Stomach (tissue), 4 donors: ENCODE measurements at regions not wholly inside any gene's neighbourhood (a gene's known extent, or its start where the extent isn't known, plus 50 kb on each side); places are given as distances from the start of the nearest gene placed in this dataset.

Experiments
- POLR2A ChIP-seq, 4 donors: fragments of 450-650 bp; IDR thresholded peaks; one replicate each; pipeline ENCODE4 v1.6.1; 2016; ENCODE audit warnings: antibody characterized with exemption in 4 of 4, control low read depth in 2 of 4, mild to moderate bottlenecking in 1 of 4, moderate library complexity in 1 of 4
- POLR2AphosphoS5 ChIP-seq, 3 donors: sonication (generic); formaldehyde crosslinking; IDR thresholded peaks; one replicate each; pipeline ENCODE4 v1.6.1; 2016; ENCODE audit warnings: antibody characterized with exemption in 3 of 3

GRCh38 chr14:87286826-87287225 is 706.2 kb downstream of the GALC start:
- TF ChIP-seq POLR2A (IDR thresholded peaks at IDR 0.05) (no peak), POLR2AphosphoS5 (IDR thresholded peaks at IDR 0.05) (no peak)
